ENCODE measurements at regions not wholly inside any gene's neighbourhood (a gene's known extent, or its start where the extent isn't known, plus 50 kb on each side); places are given as distances from the start of the nearest gene placed in this dataset.

DNA sequence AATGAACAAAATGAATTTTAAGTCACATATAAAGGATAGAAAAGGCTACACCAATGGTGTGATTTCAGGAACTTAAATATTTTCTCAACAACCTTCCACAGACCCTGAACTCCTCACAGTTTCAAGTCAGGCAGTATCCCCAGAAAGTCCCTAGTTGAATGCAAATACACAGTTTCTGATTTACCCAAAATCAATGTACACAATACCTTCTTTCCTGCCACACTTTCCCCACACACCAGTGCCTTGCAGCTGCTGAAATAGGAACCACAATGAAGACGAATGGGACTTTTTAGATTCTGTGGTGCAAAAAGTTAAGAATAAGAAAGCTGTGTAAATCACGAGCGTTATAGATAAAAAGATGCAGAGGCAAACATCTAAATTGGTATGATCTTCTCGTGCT, 552.4 kb upstream of the MEF2C start:
- no peaks in the 10 kb centered on the region for H3K27me3 ChIP-seq (ENCODE audit: control insufficient read depth, insufficient read depth, low read length)
- H3K36me3 ChIP-seq (ENCODE audit: control insufficient read depth, insufficient read depth, low read length) = no peaks in the 10 kb centered on the region
- no peak for TF ChIP-seq POLR2AphosphoS5 (IDR thresholded peaks at IDR 0.05; ENCODE audit: low read depth, low read length)
- no peak for TF ChIP-seq TCF7L2 (IDR thresholded peaks at IDR 0.05; ENCODE audit: low read depth, low read length)
- TF ChIP-seq, protein P1, sequence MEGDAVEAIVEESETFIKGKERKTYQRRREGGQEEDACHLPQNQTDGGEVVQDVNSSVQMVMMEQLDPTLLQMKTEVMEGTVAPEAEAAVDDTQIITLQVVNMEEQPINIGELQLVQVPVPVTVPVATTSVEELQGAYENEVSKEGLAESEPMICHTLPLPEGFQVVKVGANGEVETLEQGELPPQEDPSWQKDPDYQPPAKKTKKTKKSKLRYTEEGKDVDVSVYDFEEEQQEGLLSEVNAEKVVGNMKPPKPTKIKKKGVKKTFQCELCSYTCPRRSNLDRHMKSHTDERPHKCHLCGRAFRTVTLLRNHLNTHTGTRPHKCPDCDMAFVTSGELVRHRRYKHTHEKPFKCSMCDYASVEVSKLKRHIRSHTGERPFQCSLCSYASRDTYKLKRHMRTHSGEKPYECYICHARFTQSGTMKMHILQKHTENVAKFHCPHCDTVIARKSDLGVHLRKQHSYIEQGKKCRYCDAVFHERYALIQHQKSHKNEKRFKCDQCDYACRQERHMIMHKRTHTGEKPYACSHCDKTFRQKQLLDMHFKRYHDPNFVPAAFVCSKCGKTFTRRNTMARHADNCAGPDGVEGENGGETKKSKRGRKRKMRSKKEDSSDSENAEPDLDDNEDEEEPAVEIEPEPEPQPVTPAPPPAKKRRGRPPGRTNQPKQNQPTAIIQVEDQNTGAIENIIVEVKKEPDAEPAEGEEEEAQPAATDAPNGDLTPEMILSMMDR (IDR thresholded peaks at IDR 0.05) = no peak
- no peak for TF ChIP-seq SIN3A (IDR thresholded peaks at IDR 0.05; ENCODE audit: borderline replicate concordance, insufficient read depth, low read depth, low read length)
- TF ChIP-seq, protein P2, sequence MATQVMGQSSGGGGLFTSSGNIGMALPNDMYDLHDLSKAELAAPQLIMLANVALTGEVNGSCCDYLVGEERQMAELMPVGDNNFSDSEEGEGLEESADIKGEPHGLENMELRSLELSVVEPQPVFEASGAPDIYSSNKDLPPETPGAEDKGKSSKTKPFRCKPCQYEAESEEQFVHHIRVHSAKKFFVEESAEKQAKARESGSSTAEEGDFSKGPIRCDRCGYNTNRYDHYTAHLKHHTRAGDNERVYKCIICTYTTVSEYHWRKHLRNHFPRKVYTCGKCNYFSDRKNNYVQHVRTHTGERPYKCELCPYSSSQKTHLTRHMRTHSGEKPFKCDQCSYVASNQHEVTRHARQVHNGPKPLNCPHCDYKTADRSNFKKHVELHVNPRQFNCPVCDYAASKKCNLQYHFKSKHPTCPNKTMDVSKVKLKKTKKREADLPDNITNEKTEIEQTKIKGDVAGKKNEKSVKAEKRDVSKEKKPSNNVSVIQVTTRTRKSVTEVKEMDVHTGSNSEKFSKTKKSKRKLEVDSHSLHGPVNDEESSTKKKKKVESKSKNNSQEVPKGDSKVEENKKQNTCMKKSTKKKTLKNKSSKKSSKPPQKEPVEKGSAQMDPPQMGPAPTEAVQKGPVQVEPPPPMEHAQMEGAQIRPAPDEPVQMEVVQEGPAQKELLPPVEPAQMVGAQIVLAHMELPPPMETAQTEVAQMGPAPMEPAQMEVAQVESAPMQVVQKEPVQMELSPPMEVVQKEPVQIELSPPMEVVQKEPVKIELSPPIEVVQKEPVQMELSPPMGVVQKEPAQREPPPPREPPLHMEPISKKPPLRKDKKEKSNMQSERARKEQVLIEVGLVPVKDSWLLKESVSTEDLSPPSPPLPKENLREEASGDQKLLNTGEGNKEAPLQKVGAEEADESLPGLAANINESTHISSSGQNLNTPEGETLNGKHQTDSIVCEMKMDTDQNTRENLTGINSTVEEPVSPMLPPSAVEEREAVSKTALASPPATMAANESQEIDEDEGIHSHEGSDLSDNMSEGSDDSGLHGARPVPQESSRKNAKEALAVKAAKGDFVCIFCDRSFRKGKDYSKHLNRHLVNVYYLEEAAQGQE (IDR thresholded peaks at IDR 0.05; ENCODE audit: insufficient read depth in 1 of 2, low read depth in 2 of 2, low read length in 1 of 2) = no peak
- POLR2A ChIA-PET = no interaction called here
- BruUV-seq (replicated peaks) = no TSS peak
- intact Hi-C loops (cut with micrococcal nuclease; ENCODE audit: unreplicated experiment) = no loop called here
- H3K9me3 ChIP-seq (ENCODE audit: control insufficient read depth, insufficient read depth, low read depth, low read length) = no peaks in the 10 kb centered on the region
- DNase-seq (ENCODE audit: low read depth, low spot score) (no peak), ATAC-seq (no peak)
- no peaks in the 10 kb centered on the region; the same call in 1 of the 2 replicates for H3K4me1 ChIP-seq (ENCODE audit: control insufficient read depth, insufficient read depth, low read length)
- in situ Hi-C loops (cut with HindIII; ENCODE audit: low pct_unique_long_range_greater_than_20kb, low sequenced_read_pairs) = no loop called here
- CTCF ChIA-PET = no interaction called here
- no peak overlapping the region for H3K4me3 ChIP-seq (ENCODE audit: low read depth in 2 of 2, low read length in 2 of 2)
- no peak overlapping the region for H3K27ac ChIP-seq (ENCODE audit: low read length)

DNA sequence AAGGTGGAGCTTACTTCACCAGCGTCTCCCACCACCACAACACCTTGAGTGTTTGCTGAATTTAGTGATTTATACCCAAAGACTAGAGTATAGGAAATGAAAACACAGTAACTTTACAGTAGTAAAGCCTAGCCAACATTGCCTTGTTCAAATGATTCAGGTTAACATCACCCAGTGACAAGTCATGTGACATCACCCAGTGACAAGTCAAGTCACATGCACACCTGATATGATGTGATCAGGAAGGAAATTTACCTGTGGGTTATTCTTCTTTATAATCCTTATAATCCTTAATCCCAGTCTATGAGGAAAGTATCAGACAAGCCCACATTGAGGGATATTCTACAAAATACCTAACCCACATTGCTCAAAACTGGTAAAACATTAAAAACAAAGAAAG, 545.6 kb upstream of the MEF2C start:
- no peaks in the 10 kb centered on the region for H3K4me1 ChIP-seq (ENCODE audit: control insufficient read depth, insufficient read depth, low read length)
- POLR2A ChIA-PET = no interaction called here
- H3K27ac ChIP-seq (ENCODE audit: low read length) = no peak overlapping the region
- H3K27me3 ChIP-seq (ENCODE audit: control insufficient read depth, insufficient read depth, low read length) = no peaks in the 10 kb centered on the region
- CTCF ChIA-PET = no interaction called here
- BruUV-seq (replicated peaks) = no TSS peak
- in situ Hi-C loops (cut with HindIII; ENCODE audit: low pct_unique_long_range_greater_than_20kb, low sequenced_read_pairs) (no loop called here), intact Hi-C loops (cut with micrococcal nuclease; ENCODE audit: unreplicated experiment) (no loop called here)
- TF ChIP-seq, protein P2 (IDR thresholded peaks at IDR 0.05; ENCODE audit: insufficient read depth in 1 of 2, low read depth in 2 of 2, low read length in 1 of 2) = no peak
- TF ChIP-seq TCF7L2 (IDR thresholded peaks at IDR 0.05; ENCODE audit: low read depth, low read length) (no peak), POLR2AphosphoS5 (IDR thresholded peaks at IDR 0.05; ENCODE audit: low read depth, low read length) (no peak), SIN3A (IDR thresholded peaks at IDR 0.05; ENCODE audit: borderline replicate concordance, insufficient read depth, low read depth, low read length) (no peak)
- TF ChIP-seq, protein P1 (IDR thresholded peaks at IDR 0.05) = no peak
- no peaks in the 10 kb centered on the region for H3K9me3 ChIP-seq (ENCODE audit: control insufficient read depth, insufficient read depth, low read depth, low read length)
- ATAC-seq (no peak), DNase-seq (ENCODE audit: low read depth, low spot score) (no peak)
- no peak overlapping the region for H3K4me3 ChIP-seq (ENCODE audit: low read depth in 2 of 2, low read length in 2 of 2)
- no peaks in the 10 kb centered on the region for H3K36me3 ChIP-seq (ENCODE audit: control insufficient read depth, insufficient read depth, low read length)
